Dermis blood vessel endothelial cell (primary cell): ENCODE measurements at regions not wholly inside any gene's neighbourhood (a gene's known extent, or its start where the extent isn't known, plus 50 kb on each side); places are given as distances from the start of the nearest gene placed in this dataset.

ENCODE experiments used
- DNase-seq: peaks from one replicate; pipeline ENCODE4 v3.0.0; 2010

GRCh38 chr13:57918086-57918485, 286.5 kb downstream of the PCDH17 start:
- no peak for DNase-seq

GRCh38 chr13:57918913-57919312, 287.4 kb downstream of the PCDH17 start:
- DNase-seq: no peak

GRCh38 chr13:57925250-57925649, 293.7 kb downstream of the PCDH17 start:
- no peak for DNase-seq

- DNase-seq: no peak
Observed at GRCh38 chr13:57925751-57926150, 294.2 kb downstream of the PCDH17 start.

- no peak for DNase-seq
Observed at GRCh38 chr13:57932061-57932460, 300.5 kb downstream of the PCDH17 start.

- DNase-seq: no peak
Observed at GRCh38 chr13:57933606-57934005, 302.1 kb downstream of the PCDH17 start.

GRCh38 chr13:57935965-57936364, 304.4 kb downstream of the PCDH17 start:
- DNase-seq: no peak

- DNase-seq: no peak
Observed at GRCh38 chr13:57946361-57946760, 314.8 kb downstream of the PCDH17 start.

- DNase-seq: no peak
Observed at GRCh38 chr13:57948884-57949283, 317.3 kb downstream of the PCDH17 start.

GRCh38 chr13:57969951-57970350, 338.4 kb downstream of the PCDH17 start:
- no peak for DNase-seq

- no peak for DNase-seq
Observed at GRCh38 chr13:57970404-57970803, 338.9 kb downstream of the PCDH17 start.

GRCh38 chr13:57982782-57983181, 351.2 kb downstream of the PCDH17 start:
- no peak for DNase-seq

- DNase-seq: no peak
Observed at GRCh38 chr13:57988276-57988675, 356.7 kb downstream of the PCDH17 start.

- no peak for DNase-seq
Observed at GRCh38 chr13:57991041-57991440, 359.5 kb downstream of the PCDH17 start.

- DNase-seq: no peak
Observed at GRCh38 chr13:57992416-57992815, 360.9 kb downstream of the PCDH17 start.

- DNase-seq: no peak
Observed at GRCh38 chr13:57996717-57997116, 365.2 kb downstream of the PCDH17 start.

- no peak for DNase-seq
Observed at GRCh38 chr13:58004751-58005150, 373.2 kb downstream of the PCDH17 start.

GRCh38 chr13:58018020-58018419, 386.5 kb downstream of the PCDH17 start:
- no peak for DNase-seq

- DNase-seq: no peak
Observed at GRCh38 chr13:58018865-58019264, 387.3 kb downstream of the PCDH17 start.

- no peak for DNase-seq
Observed at GRCh38 chr13:58024103-58024502, 392.6 kb downstream of the PCDH17 start.

- no peak for DNase-seq
Observed at GRCh38 chr13:58025821-58026220, 394.3 kb downstream of the PCDH17 start.

- no peak for DNase-seq
Observed at GRCh38 chr13:58032676-58033460, 401.3 kb downstream of the PCDH17 start.

GRCh38 chr13:58043971-58044370, 412.4 kb downstream of the PCDH17 start:
- no peak for DNase-seq

- DNase-seq: no peak
Observed at GRCh38 chr13:58048670-58049069, 417.1 kb downstream of the PCDH17 start.

- DNase-seq: no peak
Observed at GRCh38 chr13:58051396-58051795, 419.9 kb downstream of the PCDH17 start.
